Lower leg skin (tissue), 3 donors: ENCODE measurements at regions not wholly inside any gene's neighbourhood (a gene's known extent, or its start where the extent isn't known, plus 50 kb on each side); places are given as distances from the start of the nearest gene placed in this dataset.

Experiments
- POLR2A ChIP-seq, 2 donors: fragments of 450-650 bp; IDR thresholded peaks; one replicate each; pipeline ENCODE4 v1.6.1; 2016 to 2017; ENCODE audit warnings: antibody characterized with exemption in 2 of 2, mild to moderate bottlenecking in 1 of 2, moderate library complexity in 1 of 2
- TF ChIP-seq, protein P1 (sequence below), 3 donors: fragments of 450-650 bp; IDR thresholded peaks; one replicate each; pipeline ENCODE4 v1.5.1; 2016; ENCODE audit warnings: antibody characterized with exemption in 3 of 3, mild to moderate bottlenecking in 3 of 3, moderate library complexity in 2 of 3

DNA sequence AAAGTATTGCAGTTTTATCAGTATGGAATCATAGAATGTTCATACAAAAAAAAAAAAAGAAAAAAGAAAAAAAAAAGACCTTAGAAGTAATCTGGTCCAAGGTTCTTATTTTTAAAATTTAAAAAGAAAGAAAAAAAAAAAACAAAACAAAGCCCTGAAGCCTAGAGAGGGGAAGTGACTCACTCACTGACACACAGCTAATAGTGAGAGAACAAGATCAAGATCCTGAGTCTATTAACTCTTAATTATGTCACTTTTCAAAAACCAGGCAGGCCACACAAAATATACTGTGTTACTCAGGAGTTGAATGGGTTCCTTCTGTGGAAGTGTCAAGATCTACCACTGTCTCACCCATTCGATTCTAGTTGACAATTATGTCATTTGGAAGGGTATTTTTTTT is 433.9 kb upstream of the DAB1 start:
- TF ChIP-seq, protein P1, sequence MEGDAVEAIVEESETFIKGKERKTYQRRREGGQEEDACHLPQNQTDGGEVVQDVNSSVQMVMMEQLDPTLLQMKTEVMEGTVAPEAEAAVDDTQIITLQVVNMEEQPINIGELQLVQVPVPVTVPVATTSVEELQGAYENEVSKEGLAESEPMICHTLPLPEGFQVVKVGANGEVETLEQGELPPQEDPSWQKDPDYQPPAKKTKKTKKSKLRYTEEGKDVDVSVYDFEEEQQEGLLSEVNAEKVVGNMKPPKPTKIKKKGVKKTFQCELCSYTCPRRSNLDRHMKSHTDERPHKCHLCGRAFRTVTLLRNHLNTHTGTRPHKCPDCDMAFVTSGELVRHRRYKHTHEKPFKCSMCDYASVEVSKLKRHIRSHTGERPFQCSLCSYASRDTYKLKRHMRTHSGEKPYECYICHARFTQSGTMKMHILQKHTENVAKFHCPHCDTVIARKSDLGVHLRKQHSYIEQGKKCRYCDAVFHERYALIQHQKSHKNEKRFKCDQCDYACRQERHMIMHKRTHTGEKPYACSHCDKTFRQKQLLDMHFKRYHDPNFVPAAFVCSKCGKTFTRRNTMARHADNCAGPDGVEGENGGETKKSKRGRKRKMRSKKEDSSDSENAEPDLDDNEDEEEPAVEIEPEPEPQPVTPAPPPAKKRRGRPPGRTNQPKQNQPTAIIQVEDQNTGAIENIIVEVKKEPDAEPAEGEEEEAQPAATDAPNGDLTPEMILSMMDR (IDR thresholded peaks at IDR 0.05): no peak
- TF ChIP-seq POLR2A (IDR thresholded peaks at IDR 0.05): no peak
